OCI-LY7 (cell line): ENCODE measurements at regions not wholly inside any gene's neighbourhood (a gene's known extent, or its start where the extent isn't known, plus 50 kb on each side); places are given as distances from the start of the nearest gene placed in this dataset.

Source experiments
- EZH2phosphoT487 ChIP-seq: fragments of 200-600 bp; sonication (generic); IDR thresholded peaks from 2 replicates; pipeline ENCODE4 v1.6.1; 2018; ENCODE audit warnings: low read depth, borderline replicate concordance, mild to moderate bottlenecking, mixed run types, antibody characterized with exemption, low read length, moderate library complexity, mixed read lengths
- TF ChIP-seq, protein P1 (sequence below): fragments of 200-600 bp; sonication (generic); conservative IDR thresholded peaks from 2 replicates; pipeline ENCODE4 v1.5.1; 2014; ENCODE audit warnings: mild to moderate bottlenecking, antibody characterized with exemption, low read length, moderate library complexity, mixed read lengths

DNA sequence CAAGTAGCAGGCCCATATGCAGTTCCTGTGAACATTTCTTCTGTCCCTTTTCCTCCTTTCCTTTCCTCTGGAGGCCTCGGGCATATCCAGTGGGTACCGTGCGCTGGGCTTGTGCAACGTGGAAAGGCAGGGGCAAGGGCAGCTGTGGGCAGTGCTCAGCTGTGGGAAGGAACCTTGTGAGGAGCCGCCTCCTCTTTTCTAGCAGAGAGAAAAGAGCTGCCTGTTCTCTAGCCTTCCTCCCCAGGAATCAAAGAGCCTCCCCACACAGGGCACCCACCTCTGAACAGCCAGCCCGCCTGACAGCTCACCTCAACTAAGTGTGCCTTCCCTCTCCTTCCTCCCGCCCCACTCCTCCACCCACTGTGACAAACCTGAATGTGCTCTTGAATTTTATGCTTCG, 143.3 kb upstream of the HDDC2 start:
- TF ChIP-seq, protein P1, sequence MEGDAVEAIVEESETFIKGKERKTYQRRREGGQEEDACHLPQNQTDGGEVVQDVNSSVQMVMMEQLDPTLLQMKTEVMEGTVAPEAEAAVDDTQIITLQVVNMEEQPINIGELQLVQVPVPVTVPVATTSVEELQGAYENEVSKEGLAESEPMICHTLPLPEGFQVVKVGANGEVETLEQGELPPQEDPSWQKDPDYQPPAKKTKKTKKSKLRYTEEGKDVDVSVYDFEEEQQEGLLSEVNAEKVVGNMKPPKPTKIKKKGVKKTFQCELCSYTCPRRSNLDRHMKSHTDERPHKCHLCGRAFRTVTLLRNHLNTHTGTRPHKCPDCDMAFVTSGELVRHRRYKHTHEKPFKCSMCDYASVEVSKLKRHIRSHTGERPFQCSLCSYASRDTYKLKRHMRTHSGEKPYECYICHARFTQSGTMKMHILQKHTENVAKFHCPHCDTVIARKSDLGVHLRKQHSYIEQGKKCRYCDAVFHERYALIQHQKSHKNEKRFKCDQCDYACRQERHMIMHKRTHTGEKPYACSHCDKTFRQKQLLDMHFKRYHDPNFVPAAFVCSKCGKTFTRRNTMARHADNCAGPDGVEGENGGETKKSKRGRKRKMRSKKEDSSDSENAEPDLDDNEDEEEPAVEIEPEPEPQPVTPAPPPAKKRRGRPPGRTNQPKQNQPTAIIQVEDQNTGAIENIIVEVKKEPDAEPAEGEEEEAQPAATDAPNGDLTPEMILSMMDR = no peak
- no peak for TF ChIP-seq EZH2phosphoT487
